Body of pancreas (tissue), 4 donors: ENCODE measurements at regions not wholly inside any gene's neighbourhood (a gene's known extent, or its start where the extent isn't known, plus 50 kb on each side); places are given as distances from the start of the nearest gene placed in this dataset.
A peak's percentile ranks its signal among the peaks of the same experiment; 100 is the strongest.

ENCODE experiments used
- ATAC-seq: fragments of 150-250 bp; one replicate; pipeline ENCODE4 v1.9.1; 2016
- DNase-seq, 4 donors: peaks; one replicate each; pipeline ENCODE4 v3.0.0-alpha.2; 2019
- H3K27ac ChIP-seq, 4 donors: fragments of 200-600 bp; sonication (generic); 1 replicate in 3 of 4; 2 replicates in 1 of 4; pipeline versions ENCODE4 v1.5.1 to v1.6.1; 2016 to 2019; ENCODE audit warnings: mild to moderate bottlenecking in 1 of 4, mixed read lengths in 1 of 4, moderate library complexity in 1 of 4
- H3K27me3 ChIP-seq, 2 donors: fragments of 200-600 bp; sonication (generic); one replicate each; pipeline ENCODE4 v1.6.0; 2016; ENCODE audit warnings: mild to moderate bottlenecking in 1 of 2
- H3K36me3 ChIP-seq, 2 donors: fragments of 200-600 bp; sonication (generic); replicated peaks in 1 of 2; 2 replicates each; pipeline ENCODE4 v1.5.1; 2016; ENCODE audit warnings: low read depth in 2 of 2; ENCODE audit not compliant: insufficient read depth in 1 of 2
- H3K4me1 ChIP-seq: fragments of 200-600 bp; sonication (generic); one replicate; pipeline ENCODE4 v1.6.0; 2016
- H3K4me3 ChIP-seq, 2 donors: fragments of 200-600 bp; sonication (generic); 1 replicate in 1 of 2; 2 replicates in 1 of 2; pipeline ENCODE4 v1.5.1; 2016 to 2019
- H3K9me3 ChIP-seq, 3 donors: fragments of 200-600 bp; sonication (generic); 1 replicate in 2 of 3; 2 replicates in 1 of 3; pipeline ENCODE4 v1.5.1; 2016
- CTCF ChIP-seq, 7 experiments: fragments of 450-650 bp in 4 of 7; fragments of 200-600 bp in 3 of 7; sonication (generic) in 3 of 7; IDR thresholded peaks; one replicate each; pipeline ENCODE4 v1.5.1; 2016 to 2019; ENCODE audit warnings: antibody characterized with exemption in 7 of 7
- POLR2A ChIP-seq, 3 donors: fragments of 450-650 bp; IDR thresholded peaks; one replicate each; pipeline ENCODE4 v1.6.1; 2016; ENCODE audit warnings: antibody characterized with exemption in 3 of 3, mild to moderate bottlenecking in 2 of 3
- WGBS, 2 donors: methylation state at CpG; one replicate each; pipeline ENCODE4 v1.1.5; 2017; 5-methylcytosine and 5-hydroxymethylcytosine counted together
- intact Hi-C: fragments of 100-400 bp; cut with DNase I; formaldehyde crosslinking; loops from one replicate; pipeline ENCODE4 v1.15.1; 2023

- 89 to 98% methylated on average over 1 of the region's 1 CpG for WGBS, 2 donors
- H3K27me3 ChIP-seq = no peaks in the 10 kb centered on the region
- no peak overlapping the region for H3K4me3 ChIP-seq
- H3K27ac ChIP-seq = no peak overlapping the region
- no peaks in the 10 kb centered on the region for H3K9me3 ChIP-seq
- no peaks in the 10 kb centered on the region for H3K36me3 ChIP-seq
- ATAC-seq = no peak
- DNase-seq = no peak
- TF ChIP-seq CTCF (IDR thresholded peaks at IDR 0.05) (no peak), POLR2A (IDR thresholded peaks at IDR 0.05) (no peak)
- intact Hi-C loops = no loop called here
- H3K4me1 ChIP-seq = no peaks in the 10 kb centered on the region
Observed at GRCh38 chr11:104654181-104654813, 244.0 kb downstream of the CASP12 start.

GRCh38 chr11:104653407-104653806, 244.9 kb downstream of the CASP12 start:
- TF ChIP-seq POLR2A (IDR thresholded peaks at IDR 0.05) = no peak
- TF ChIP-seq CTCF (IDR thresholded peaks at IDR 0.05) = no peak
- ATAC-seq (peak; percentile 55), DNase-seq (peak in 2 of 4 donors; percentile 5 to 6)
- intact Hi-C loops = no loop called here
- no peak overlapping the region for H3K4me3 ChIP-seq
- H3K36me3 ChIP-seq = no peaks in the 10 kb centered on the region
- H3K9me3 ChIP-seq = no peaks in the 10 kb centered on the region
- H3K4me1 ChIP-seq = no peaks in the 10 kb centered on the region
- no peaks in the 10 kb centered on the region for H3K27me3 ChIP-seq
- peak overlapping the region in 1 of 4 donors; percentile 14 for H3K27ac ChIP-seq
- WGBS, 2 donors = 1 to 6% methylated on average over 5 of the region's 5 CpGs

GRCh38 chr11:104652996-104653395, 245.3 kb downstream of the CASP12 start:
- no peak overlapping the region for H3K4me3 ChIP-seq
- H3K4me1 ChIP-seq = no peaks in the 10 kb centered on the region
- no peaks in the 10 kb centered on the region for H3K9me3 ChIP-seq
- peak overlapping the region in 1 of 4 donors; percentile 14 for H3K27ac ChIP-seq
- no peak for DNase-seq
- TF ChIP-seq CTCF (IDR thresholded peaks at IDR 0.05) (no peak), POLR2A (IDR thresholded peaks at IDR 0.05) (no peak)
- 9 to 16% methylated on average over 4 of the region's 4 CpGs for WGBS, 2 donors
- no peaks in the 10 kb centered on the region for H3K27me3 ChIP-seq
- H3K36me3 ChIP-seq = no peaks in the 10 kb centered on the region
- no peak for ATAC-seq
- intact Hi-C loops = no loop called here

- DNase-seq (no peak), ATAC-seq (no peak)
- intact Hi-C loops = no loop called here
- Histone ChIP-seq H3K27ac (no peak overlapping the region), H3K4me1 (no peaks in the 10 kb centered on the region), H3K36me3 (no peaks in the 10 kb centered on the region), H3K4me3 (no peak overlapping the region), H3K27me3 (no peaks in the 10 kb centered on the region), H3K9me3 (no peaks in the 10 kb centered on the region)
- TF ChIP-seq POLR2A (IDR thresholded peaks at IDR 0.05) = no peak
- TF ChIP-seq CTCF (IDR thresholded peaks at IDR 0.05) = no peak
- WGBS, 2 donors = 84 to 88% methylated on average over 5 of the region's 5 CpGs
Observed at GRCh38 chr11:104650234-104650633, 248.0 kb downstream of the CASP12 start.

- no peak for DNase-seq
- Histone ChIP-seq H3K4me1 (no peaks in the 10 kb centered on the region), H3K9me3 (no peaks in the 10 kb centered on the region), H3K27ac (no peak overlapping the region), H3K4me3 (no peak overlapping the region), H3K36me3 (no peaks in the 10 kb centered on the region), H3K27me3 (no peaks in the 10 kb centered on the region)
- no peak for ATAC-seq
- TF ChIP-seq CTCF (IDR thresholded peaks at IDR 0.05) (no peak), POLR2A (IDR thresholded peaks at IDR 0.05) (no peak)
- WGBS, 2 donors = 7 to 31% methylated on average over 1 of the region's 1 CpG
- intact Hi-C loops = no loop called here
Observed at GRCh38 chr11:104649002-104649401, 249.3 kb downstream of the CASP12 start.
